Eye (tissue), 1 donor: ENCODE measurements at regions not wholly inside any gene's neighbourhood (a gene's known extent, or its start where the extent isn't known, plus 50 kb on each side); places are given as distances from the start of the nearest gene placed in this dataset.

Experiments used
- DNase-seq: peaks from one replicate; pipeline ENCODE4 v3.0.0-alpha.2; 2015

DNA sequence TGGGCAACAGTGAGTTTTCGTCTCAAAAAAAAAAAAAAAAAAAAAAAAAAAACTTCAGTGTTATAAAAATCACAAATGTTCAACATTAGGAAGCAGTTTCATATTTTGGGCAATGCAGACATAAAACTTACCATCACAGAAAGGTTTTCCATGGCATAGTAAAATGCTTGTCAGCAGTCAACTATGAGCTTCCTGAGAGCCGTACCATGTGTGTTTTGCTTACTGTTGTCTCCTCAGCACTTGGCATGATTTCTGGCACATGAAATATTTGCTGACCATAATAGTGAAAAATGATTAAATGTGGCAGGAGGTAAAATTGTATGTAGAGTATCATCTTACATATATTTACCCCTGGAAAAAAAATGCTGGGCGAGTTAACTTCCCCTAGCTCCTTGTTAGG is 237.5 kb upstream of the SLC35B3 start:
- no peak for DNase-seq

DNA sequence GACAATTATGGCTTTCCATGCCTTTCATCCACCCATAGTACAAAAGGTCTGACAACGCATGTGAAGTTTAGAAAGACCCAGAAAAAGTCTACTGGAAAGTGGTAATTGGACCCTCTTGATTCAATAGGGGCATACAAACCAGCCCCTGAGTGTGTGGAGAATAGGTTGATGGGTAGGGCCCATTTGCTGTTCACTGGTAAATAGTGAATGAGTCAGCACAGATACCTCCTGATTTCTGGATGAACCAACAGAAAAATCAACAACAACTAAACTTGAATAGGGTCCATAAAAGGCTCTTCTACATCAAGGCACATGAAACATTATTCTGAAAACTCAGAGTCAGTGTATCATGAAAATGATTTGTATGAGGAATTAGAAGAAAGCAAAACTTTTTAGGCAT is 235.4 kb upstream of the SLC35B3 start:
- no peak for DNase-seq

DNA sequence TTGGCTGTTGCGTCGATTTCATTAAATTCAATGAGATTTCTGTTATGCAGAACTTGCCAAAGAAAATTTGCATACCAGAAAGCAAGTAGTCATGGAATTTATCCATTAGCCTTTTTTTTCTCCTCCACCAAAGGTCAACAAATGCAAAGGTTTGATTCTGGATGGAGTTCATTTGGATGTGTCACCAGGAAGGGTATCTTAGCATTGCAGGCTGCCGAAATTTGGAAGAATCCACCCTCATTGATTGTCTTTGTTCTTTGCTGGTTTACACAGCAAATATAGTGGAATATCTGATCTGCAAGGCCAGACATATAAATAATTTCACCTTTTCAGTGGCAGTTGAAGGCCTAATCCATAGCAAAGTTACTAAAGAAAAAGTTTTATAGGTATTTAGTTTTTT is 229.4 kb upstream of the SLC35B3 start:
- DNase-seq = no peak

DNA sequence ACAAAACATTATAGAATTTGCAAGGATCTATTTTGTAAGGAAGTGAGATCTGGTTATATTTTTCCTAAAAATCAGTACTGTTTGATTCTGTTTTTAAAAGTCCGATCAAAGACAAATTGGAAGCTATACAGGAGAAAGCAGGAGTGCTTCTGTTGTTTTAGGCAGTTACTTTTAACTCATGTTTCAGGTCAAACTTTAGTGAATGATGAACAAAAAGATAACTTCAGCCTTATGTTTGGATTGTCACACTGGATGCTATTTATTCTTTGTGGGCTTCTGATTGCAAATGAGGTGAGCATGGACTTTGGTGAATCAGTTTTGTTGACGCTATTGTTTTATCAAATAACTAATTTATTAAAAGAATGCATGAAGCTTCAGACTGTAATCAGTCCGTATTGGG is 228.7 kb upstream of the SLC35B3 start:
- DNase-seq = no peak

DNA sequence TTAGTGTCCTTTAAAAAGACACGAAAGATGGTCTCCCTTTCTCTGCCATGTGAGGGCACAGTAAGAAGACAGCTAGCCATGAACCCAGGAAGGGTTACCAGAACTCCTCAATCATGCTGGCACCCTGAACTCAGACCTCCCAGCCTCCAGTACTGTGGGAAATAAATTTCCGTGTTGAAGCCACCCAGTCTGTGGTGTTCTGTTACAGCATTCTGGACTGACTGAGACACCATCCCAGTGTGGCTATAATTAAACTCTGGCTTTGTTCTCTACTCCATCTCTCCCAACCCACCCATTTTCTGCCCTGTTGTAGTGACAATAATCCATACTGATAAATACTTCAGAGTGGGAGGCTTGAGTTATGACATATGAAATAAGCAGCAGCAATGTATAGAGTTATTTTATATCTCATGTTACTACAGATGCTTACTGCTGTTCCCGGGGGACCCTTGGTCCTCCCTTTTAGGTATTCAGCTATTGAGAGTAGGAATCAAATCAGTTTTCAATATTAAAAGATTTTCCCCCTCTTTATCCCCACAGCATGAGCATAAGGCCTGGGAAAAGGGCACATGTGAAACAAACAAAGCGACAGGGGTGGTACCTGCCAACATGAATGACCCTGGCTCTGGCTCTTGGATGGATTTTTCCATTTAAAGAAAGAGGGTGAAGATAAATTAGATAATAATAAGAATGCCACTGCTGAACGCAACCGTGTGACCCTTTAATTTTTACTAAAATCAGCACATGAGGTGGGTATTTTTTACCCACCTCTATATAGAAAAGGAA is 224.3 kb upstream of the SLC35B3 start:
- no peak for DNase-seq

DNA sequence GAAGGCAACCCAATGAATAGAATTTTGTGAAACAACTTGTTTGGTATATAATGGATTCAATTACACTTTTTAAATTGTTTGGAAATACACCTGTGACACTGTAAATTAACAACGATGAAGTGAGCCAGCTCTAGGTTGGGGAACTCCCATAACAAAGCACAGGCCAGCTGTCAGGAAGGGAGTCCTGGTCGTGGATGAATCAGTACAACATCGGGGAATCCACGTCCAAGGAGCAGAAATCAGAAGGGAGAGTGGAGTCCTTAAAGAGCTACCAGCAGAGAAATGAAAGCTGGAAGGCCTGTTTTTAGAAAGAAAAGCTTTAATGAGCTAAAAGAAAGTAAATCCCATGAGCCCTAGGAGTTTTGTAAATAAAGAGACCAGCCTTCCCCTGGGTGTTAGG is 223.1 kb upstream of the SLC35B3 start:
- no peak for DNase-seq

DNA sequence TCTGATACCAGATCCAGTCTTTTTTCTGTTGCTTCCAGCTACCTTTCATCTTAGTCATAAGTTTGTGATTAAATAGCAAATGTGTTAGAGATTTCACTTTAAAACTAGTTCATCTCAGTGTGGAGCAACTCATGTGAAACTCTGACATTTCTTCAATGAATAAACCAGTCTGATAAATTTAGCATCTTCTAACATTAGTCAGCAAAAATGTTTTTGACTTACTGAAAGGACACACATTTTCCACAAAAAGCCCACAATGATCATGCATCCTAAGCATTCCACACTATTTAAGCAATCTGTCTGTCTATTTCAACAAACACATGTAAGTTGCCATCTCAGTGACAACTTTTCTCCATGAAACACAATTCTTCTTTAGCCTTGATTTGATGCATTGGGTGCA is 222.2 kb upstream of the SLC35B3 start:
- DNase-seq = no peak

DNA sequence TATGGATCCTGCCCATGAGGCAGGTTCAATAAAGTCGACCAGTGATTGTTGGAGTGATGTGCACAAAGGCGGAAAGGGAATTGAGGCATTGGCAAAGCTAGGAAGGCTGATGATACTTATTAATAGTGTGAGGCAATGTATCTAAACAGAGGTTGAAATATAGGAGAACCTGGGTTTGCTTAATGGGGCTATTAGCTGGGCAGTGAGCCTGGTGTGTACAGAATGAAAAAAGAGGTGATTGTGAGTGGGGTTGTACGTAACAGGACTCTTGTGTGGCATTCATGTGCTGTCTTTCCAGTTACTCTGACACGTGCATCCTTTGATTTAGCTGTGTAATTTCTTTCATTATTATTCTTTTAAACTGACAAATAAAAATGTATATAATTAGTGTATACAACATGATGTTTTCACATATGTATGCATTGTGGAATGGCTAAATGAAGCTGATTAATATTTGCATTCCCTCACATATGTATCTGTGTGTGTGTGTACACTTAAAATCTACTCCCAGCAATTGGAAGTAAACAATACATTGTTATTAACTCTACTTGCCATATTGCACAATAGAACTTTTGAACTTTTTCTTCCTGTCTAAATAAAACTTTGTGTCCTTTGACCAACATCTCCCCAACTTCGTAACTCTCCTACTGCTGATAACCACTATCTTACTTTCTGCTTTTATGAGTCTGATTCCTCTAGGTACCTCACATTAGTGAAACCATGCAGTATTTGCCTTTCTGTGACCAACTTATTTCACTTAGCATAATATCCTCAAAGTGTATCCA is 220.5 kb upstream of the SLC35B3 start:
- DNase-seq = no peak

DNA sequence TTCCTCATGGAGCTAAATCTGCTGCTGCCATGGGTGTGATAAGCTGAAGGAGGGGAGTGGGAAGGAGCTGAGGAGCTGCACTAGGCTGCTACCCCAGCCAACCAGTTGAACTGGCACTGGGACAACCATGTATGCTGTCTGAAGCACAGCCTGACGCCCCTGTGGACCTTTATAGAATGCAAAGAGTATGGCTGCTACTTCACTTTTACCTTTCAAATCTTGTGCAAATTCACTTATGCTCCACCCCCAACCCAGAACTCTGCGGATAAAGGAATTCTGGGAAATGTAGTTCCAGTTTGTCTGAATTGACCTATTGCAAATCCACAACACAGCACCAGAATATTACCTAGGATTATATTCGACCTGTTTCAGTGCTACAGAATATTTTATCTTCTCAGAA is 217.4 kb upstream of the SLC35B3 start:
- DNase-seq = no peak

DNA sequence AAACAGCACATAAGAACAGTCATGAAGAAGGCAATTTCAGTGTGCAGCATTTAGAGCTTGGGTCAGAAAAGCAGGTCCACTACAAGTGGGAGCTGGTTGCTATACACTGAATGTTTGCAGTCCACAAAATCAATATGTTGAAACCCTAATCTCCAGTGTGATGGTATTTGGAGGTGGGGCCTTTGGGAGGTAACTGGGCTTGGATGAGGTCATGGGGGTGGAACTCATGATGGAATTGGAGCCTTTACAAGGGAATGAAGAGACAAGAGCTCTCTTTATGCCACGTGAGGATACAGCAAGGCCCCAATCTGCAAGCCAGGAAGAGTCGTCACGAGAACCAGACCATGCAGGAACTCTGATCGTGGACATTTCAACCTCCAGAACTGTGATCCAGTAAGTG is 216.7 kb upstream of the SLC35B3 start:
- no peak for DNase-seq

DNA sequence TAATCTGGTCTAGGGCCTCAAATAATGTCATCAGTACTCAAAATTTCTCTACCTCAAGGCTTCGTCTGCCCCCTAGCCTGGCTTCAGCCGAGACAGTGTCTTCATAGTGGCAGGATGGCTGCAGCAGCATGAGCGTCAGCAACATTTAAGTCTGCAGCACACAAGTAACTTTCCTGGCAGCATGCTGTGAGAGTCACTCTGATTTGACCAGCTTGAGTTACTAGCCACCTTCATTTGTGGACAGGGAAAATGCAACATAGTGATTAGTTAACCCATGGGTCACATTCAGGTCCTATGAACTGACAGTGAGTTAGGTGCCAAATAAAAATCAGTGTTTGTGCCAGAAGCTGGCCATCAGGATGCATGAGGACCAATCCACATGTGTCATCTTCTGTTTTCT is 209.9 kb upstream of the SLC35B3 start:
- DNase-seq = no peak

DNA sequence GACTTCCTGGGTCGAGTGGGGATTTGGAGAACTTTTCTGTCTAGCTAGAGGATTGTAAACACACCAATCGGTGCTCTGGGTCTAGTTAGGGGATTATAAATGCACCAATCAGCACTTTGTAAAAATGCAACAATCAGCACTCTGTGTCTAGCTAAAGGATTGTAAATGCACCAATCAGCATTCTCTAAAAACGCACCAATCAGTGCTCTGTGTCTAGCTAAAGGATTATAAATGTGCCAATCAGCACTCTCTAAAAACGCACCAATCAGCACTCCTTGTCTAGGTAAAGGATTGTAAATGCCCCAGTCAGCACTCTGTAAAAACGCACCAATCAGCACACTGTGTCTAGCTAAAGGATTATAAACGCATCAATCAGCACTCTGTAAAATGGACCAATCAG is 209.0 kb upstream of the SLC35B3 start:
- no peak for DNase-seq

DNA sequence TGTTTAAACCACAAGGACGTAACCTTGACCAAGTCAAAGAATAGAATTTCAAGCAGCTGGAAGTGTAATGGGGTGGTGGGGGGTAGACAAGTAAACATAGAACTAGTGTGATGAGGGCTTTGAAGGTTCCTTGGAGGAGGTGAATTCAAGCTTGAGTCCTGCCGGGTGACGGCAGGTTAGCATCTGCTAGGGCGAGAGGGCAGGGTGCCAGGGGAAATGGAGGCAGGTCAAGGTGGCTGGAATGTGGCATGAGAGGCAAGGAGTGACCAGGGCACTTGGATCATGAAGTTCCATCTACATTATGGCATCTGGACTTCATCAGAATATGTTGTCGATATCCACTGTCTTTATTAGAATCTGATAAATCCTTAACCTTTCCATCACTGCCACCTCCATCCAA is 207.5 kb upstream of the SLC35B3 start:
- no peak for DNase-seq

DNA sequence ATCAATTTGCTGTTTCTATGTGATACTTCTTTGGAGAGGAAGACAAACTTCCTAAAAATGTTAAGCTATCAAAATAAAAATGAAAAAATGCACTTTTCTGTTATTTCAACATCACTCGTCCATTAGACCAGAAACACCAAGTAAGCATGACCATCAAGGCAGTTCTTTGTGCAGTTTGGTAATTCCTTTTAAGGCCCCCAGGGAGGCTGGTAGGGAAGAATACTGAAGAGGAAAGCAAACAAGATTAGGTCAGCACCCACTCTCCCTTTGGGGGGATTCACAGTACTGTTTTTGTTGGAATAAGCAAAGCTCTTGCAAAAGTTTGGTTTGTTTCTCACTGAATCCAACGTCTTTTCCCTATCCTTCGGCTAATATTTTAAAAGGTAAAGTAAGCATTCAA is 206.8 kb upstream of the SLC35B3 start:
- DNase-seq = no peak

DNA sequence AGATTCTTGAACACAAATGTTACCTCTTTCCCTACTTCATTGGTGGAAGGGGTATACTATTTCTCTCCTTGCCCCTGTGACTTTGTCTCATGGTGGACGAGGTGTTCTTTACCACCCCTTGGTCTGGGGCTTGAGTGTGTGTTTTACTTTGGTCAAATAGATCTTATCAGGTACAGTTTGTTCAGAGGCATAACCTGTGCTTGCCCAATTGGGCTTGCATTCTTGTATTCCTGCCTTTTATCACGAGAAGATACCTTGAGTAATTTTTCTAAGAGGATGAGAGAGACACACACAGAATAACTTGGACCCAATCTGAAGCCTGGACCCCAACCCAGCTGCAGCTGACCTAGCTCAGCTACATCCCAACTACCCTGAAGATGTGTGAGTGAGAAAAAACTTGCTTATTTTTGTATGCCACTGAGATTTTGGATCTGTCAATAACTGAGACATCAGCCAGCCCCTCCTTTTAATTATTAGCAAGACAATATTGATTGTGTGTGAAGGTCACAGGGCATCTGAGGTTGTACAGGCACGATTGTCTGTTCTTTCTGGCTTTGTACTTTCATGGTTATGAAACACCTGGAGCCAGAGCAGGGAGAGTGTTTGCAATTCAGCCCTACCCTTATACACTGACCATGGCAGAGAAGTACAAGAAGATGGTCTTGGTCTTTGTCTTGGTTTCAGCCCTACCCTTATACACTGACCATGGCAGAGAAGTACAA is 204.7 kb upstream of the SLC35B3 start:
- DNase-seq = no peak

DNA sequence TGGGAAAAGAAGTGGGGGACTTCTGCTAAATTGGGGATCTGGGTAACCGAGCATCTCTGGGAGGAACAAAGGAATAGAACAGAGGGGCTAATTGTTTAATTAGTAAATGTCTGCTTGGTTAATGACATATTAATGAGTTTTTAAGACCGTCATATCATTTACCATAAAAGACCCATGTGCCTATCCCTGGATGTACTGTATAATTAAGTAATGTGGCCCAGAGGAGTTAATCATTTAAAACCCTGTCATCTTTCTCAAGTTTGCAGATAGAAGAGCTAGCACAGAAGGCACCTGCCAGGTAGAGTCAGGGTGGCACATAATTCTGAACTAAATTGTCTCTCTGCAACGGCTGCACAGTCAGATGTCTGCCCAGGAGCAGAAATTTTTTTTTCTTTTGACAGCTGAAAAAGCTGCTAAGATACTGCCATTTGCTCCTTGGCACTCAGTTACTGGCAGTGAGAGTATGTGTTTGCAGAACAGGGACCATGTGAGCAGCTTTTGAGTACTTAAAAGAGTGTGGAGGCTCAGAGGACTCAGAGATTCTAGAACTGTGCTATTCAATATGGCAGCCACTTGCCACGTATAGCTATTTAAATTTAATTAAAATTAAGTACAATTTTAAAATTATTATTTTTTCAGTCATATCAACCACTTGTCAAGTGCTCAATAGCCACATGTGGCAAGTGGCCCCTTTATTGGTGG is 202.7 kb upstream of the SLC35B3 start:
- DNase-seq = no peak

DNA sequence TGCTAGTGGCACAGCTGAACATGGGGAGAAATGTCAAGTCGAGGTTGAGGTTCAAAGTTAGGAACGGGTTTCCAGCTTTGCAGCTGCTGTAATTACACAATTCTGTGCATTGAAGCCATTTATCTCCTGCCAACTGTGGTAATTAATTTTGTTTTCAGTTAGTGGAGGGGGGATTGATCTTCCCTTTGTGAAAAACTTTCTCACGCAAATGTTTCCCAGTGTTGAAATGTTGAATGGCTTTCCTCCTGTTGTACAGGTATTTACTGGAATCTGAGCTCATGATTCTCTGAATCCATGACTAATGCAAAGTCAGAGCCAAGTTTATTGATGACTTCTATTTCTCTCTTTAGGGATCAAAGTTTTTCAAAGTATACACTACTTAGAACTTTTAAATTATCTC is 198.4 kb upstream of the SLC35B3 start:
- DNase-seq = peak; percentile 2

DNA sequence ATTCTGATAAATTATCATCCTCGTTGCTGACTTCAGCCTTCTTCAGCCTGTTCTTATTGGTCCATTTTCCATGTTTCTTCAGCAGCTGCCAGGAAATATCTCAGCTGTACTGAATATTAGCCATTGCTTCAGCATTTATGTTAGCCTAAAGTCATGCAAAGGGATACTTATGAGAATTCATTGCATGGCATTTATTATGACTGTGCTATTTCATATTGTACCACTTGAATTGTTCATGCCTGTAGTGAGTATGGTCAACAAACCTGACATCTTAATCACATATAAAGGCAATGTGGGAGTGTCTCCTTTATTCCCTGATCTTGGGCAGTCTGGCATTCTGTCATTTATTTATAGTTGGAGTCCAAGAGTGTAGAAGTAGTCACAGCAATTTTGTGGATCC is 193.4 kb upstream of the SLC35B3 start:
- no peak for DNase-seq

DNA sequence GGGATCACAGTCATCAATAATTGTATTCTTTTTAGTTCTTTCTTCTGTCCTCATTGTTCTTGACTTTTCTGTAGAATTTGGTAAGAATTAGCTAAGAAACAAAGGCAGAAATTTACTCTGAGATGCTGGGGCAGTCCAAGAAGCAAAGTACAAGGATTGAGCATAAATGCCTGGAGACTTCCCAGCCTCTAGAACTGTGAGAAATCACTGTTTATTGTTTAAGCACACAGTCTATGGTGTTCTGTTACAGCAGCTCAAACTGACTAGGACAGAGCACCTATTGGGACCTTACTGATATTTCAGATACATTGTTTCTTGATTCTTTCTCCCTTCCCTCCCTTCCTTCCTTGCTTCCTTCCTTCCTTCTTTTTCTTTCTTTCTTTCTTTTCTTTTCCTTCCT is 192.7 kb upstream of the SLC35B3 start:
- DNase-seq = no peak

DNA sequence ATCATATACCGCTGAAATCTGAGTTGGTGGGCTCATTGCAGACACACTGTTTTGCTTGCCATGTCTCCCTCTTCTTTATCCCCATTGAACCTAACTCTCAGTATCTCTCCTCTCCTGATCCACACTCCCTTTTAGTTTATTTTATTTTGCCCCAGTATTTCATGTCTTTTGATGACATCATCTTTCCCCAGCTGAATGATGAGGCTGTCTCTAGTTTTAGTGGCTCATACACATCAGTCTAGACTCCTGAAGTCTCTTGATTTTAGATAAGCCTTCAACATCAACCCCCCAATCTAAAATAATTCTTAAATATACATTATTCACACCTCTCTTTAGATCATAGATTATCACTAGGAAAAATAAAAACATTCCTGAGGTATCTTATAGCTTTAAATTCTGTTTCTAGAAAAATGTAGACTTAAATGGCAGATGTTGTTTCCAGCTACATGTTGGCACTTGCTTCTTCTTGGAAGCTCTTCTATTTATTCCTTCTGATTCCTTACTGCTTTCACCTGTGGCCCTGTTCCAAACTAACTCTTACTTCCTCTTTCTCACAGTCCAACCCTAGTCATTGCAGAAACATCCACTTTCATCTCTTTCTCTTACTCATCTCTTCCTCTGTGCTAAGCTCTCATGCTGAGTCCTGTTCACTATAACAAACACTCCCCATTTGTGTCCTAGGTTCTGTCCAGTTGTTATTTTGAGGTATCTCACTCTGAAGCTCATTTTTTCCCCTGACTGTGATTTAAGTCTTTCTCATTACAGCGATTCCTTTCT is 191.9 kb upstream of the SLC35B3 start:
- no peak for DNase-seq

DNA sequence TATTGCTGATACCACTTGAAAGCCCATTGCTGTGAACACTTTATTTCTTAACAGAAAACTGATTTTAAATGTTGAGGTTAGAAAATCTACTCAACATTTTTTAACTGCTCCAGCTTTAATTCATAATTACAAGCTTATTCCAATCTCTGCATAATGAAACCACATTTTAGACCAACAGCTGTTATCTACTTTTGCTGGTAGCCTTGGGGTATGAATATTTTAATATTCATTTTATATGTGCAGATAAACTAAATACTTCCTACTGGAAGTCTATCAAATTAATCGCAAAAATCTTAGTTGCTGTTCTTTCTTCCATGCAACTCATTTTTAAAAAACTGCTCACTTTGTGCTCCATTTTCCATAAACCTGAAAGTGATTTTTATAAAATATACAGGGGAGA is 189.3 kb upstream of the SLC35B3 start:
- DNase-seq = no peak

DNA sequence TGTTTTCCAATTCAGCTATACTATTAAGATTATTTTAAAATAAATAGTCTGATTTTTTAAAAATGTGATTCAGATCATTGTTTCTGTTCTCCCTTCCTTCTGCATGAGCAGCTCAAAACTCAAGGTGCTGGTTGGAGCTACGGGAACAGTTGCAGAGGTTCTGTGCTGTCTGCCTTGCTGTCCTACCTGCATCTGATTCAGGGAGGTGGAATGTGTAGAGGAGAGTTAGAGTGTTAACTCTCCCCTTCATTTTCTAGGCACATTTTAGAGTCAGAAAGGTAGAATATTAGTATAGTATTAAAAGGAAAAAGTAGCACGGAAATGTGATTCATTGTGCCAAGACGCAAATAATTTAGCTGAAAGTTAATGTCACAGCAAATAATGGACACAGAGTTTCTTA is 188.1 kb upstream of the SLC35B3 start:
- DNase-seq = no peak

DNA sequence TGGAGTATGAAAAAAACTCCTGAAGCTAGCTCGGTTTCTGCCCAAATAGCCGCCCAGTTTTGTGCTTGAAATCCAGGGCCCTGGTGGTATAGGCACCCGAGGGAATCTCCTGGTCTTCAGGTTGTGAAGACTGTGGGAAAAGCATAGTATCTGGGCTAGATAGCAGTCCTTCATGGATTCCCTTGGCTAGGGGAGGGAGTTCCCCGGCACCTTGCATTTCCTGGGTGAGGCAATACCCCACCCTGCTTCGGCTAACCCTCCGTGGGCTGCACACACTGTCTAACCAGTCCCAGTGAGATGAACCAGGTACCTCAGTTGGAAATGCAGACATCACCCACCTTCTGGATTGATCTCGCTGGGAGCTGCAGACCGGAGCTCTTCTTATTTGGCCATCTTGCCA is 184.5 kb upstream of the SLC35B3 start:
- no peak for DNase-seq
